Neural cell (in vitro differentiated cells): ENCODE measurements at regions not wholly inside any gene's neighbourhood (a gene's known extent, or its start where the extent isn't known, plus 50 kb on each side); places are given as distances from the start of the nearest gene placed in this dataset.

Source experiments
- CTCF ChIP-seq: fragments of 450-650 bp; IDR thresholded peaks from 2 replicates; pipeline ENCODE4 v1.5.1; 2014; ENCODE audit warnings: antibody characterized with exemption, mild to moderate bottlenecking, moderate library complexity; ENCODE audit not compliant: poor library complexity, severe bottlenecking
- REST ChIP-seq: IDR thresholded peaks from 2 replicates; pipeline ENCODE4 v1.6.1; 2012; ENCODE audit warnings: borderline replicate concordance
- TAF1 ChIP-seq: IDR thresholded peaks from 2 replicates; pipeline ENCODE4 v1.6.1; 2012; ENCODE audit warnings: low read depth

- TF ChIP-seq CTCF (no peak), TAF1 (no peak), REST (no peak)
Observed at GRCh38 chr9:80093695-80094094, 521.9 kb downstream of the TLE4 start.
